HCT116 (cell line): ENCODE measurements at regions not wholly inside any gene's neighbourhood (a gene's known extent, or its start where the extent isn't known, plus 50 kb on each side); places are given as distances from the start of the nearest gene placed in this dataset.

Experiments used
- ATAC-seq: fragments of 200-7000 bp; cut with Tn5 transposase; 2 replicates; pipeline ENCODE4 v1.9.1; 2020; ENCODE audit warnings: mild to moderate bottlenecking, moderate library complexity
- BruUV-seq: library from RNA; stranded (reverse); fragments of 400-500 nt; replicated peaks from 2 replicates; lab custom pipeline; 2021; lab: Mats Ljungman, UMichigan
- CTCF ChIA-PET: fragments of 300-600 bp; sonication (Branson Sonifier 250); formaldehyde crosslinking; loops from one replicate; lab custom pipeline; 2021; ENCODE audit warnings: antibody characterized with exemption; lab: Charles Lee
- POLR2A ChIA-PET: fragments of 300-600, 350-600 bp; sonication (Branson Sonifier 250); formaldehyde crosslinking; loops from one replicate; lab custom pipeline; 2021; ENCODE audit warnings: antibody characterized with exemption; lab: Charles Lee
- RAD21 ChIA-PET, 2 experiments: fragments of 300-600 bp; sonication (Branson Sonifier 250); formaldehyde crosslinking; loops; one replicate each; lab custom pipeline; 2023; ENCODE audit warnings: low total read pairs in 2 of 2; ENCODE audit not compliant: uncharacterized antibody in 2 of 2, unreplicated experiment in 2 of 2, low non-redundant PET in 1 of 2; lab: Charles Lee
- DNase-seq: peaks from one replicate; pipeline ENCODE4 v3.0.0-alpha.2; 2010; ENCODE audit warnings: low read depth, low spot score
- H2AFZ ChIP-seq: fragments of 200-600 bp; shearing (Covaris generic), sonication (generic); 2 replicates; pipeline ENCODE4 v1.6.1; 2017; ENCODE audit warnings: low read depth, mixed run types, mixed read lengths, antibody characterized with exemption, low read length; ENCODE audit not compliant: poor library complexity, severe bottlenecking
- H3K27ac ChIP-seq: 2 replicates; pipeline ENCODE4 v1.5.1; 2012; ENCODE audit warnings: low read depth, low read length
- H3K27me3 ChIP-seq: fragments of 200-600 bp; sonication (generic); 2 replicates; pipeline ENCODE4 v1.6.1; 2016; ENCODE audit warnings: mixed run types, low read length, mixed read lengths; ENCODE audit not compliant: insufficient read depth
- H3K36me3 ChIP-seq, 2 experiments: fragments of 200-500 bp in 1 of 2; fragments of 200-600 bp in 1 of 2; sonication (Bioruptor generic) in 1 of 2; sonication (generic) in 1 of 2; 2 replicates each; pipeline versions ENCODE4 v1.5.1 to v1.6.1; 2014 to 2016; ENCODE audit warnings: low read length in 2 of 2, inconsistent platforms in 1 of 2, mixed read lengths in 1 of 2, mixed run types in 1 of 2; ENCODE audit not compliant: insufficient read depth in 2 of 2, control insufficient read depth in 1 of 2
- H3K4me1 ChIP-seq, 2 experiments: fragments of 200-600 bp in 1 of 2; sonication (generic) in 1 of 2; 2 replicates each; pipeline versions ENCODE4 v1.5.1 to v1.6.1; 2012 to 2017; ENCODE audit warnings: low read length in 2 of 2, inconsistent platforms in 1 of 2, mild to moderate bottlenecking in 1 of 2, mixed read lengths in 1 of 2, mixed run types in 1 of 2, moderate library complexity in 1 of 2; ENCODE audit not compliant: insufficient read depth in 2 of 2, control insufficient read depth in 1 of 2
- H3K4me2 ChIP-seq: fragments of 200-600 bp; sonication (generic); 2 replicates; pipeline ENCODE4 v1.6.1; 2017; ENCODE audit warnings: mixed run types, low read length, mixed read lengths
- H3K4me3 ChIP-seq, 2 experiments: fragments of 200-600 bp in 1 of 2; sonication (generic) in 1 of 2; replicated peaks in 1 of 2; 2 replicates each; pipeline ENCODE4 v1.5.1; 2011 to 2016; ENCODE audit warnings: low read length in 2 of 2, control low read depth in 1 of 2, low read depth in 1 of 2, mild to moderate bottlenecking in 1 of 2, mixed read lengths in 1 of 2, mixed run types in 1 of 2
- H3K79me2 ChIP-seq: fragments of 200-600 bp; sonication (generic); 2 replicates; pipeline ENCODE4 v1.6.1; 2017; ENCODE audit warnings: mild to moderate bottlenecking, mixed run types, low read length, moderate library complexity, mixed read lengths; ENCODE audit not compliant: insufficient read depth
- H3K9ac ChIP-seq: fragments of 200-600 bp; sonication (generic); 2 replicates; pipeline ENCODE4 v1.6.1; 2016; ENCODE audit warnings: low read length, mixed read lengths
- H3K9me2 ChIP-seq: fragments of 200-600 bp; sonication (generic), shearing (Covaris generic); 2 replicates; pipeline ENCODE4 v1.6.1; 2017; ENCODE audit warnings: mixed run types, mild to moderate bottlenecking, moderate library complexity; ENCODE audit not compliant: insufficient read depth
- H3K9me3 ChIP-seq, 2 experiments: fragments of 200-500 bp in 1 of 2; fragments of 200-600 bp in 1 of 2; sonication (Bioruptor generic) in 1 of 2; sonication (generic) in 1 of 2; 2 replicates each; pipeline ENCODE4 v1.6.1; 2014 to 2017; ENCODE audit warnings: low read length in 2 of 2, mixed read lengths in 2 of 2, inconsistent platforms in 1 of 2, low read depth in 1 of 2, mild to moderate bottlenecking in 1 of 2, mixed run types in 1 of 2, moderate library complexity in 1 of 2; ENCODE audit not compliant: control insufficient read depth in 1 of 2, insufficient read depth in 1 of 2
- H4K20me1 ChIP-seq: fragments of 200-600 bp; sonication (generic), shearing (Covaris generic); 2 replicates; pipeline ENCODE4 v1.6.1; 2017; ENCODE audit warnings: mixed run types, mild to moderate bottlenecking, moderate library complexity; ENCODE audit not compliant: insufficient read depth
- CBX3 ChIP-seq: IDR thresholded peaks from 2 replicates; pipeline ENCODE4 v1.6.1; 2012; ENCODE audit warnings: low read depth
- CEBPB ChIP-seq: IDR thresholded peaks from 2 replicates; pipeline ENCODE4 v1.6.1; 2012; ENCODE audit warnings: low read depth
- EGR1 ChIP-seq: IDR thresholded peaks from 2 replicates; pipeline ENCODE4 v1.6.1; 2012; ENCODE audit warnings: low read depth
- EZH2phosphoT487 ChIP-seq: fragments of 200-600 bp; IDR thresholded peaks from 2 replicates; pipeline ENCODE4 v1.6.1; 2018; ENCODE audit warnings: antibody characterized with exemption, borderline replicate concordance
- FOSL1 ChIP-seq: IDR thresholded peaks from 2 replicates; pipeline ENCODE4 v1.6.1; 2012; ENCODE audit warnings: low read depth
- JUND ChIP-seq: IDR thresholded peaks from 2 replicates; pipeline ENCODE4 v1.6.1; 2012
- SRF ChIP-seq: IDR thresholded peaks from 2 replicates; pipeline ENCODE4 v1.6.1; 2012; ENCODE audit warnings: low read depth
- TCF7L2 ChIP-seq: IDR thresholded peaks from 2 replicates; pipeline ENCODE4 v1.7.0; 2011; ENCODE audit warnings: borderline replicate concordance, inconsistent platforms; ENCODE audit not compliant: insufficient read depth, insufficient read length; ENCODE audit errors: extremely low read depth
- YY1 ChIP-seq: IDR thresholded peaks from 2 replicates; pipeline ENCODE4 v1.6.1; 2011; ENCODE audit warnings: low read length, low read depth, moderate library complexity, mild to moderate bottlenecking; ENCODE audit not compliant: insufficient replicate concordance; ENCODE audit errors: extremely low read depth
- ZFX ChIP-seq: fragments of 450-650 bp; IDR thresholded peaks from 2 replicates; pipeline ENCODE4 v1.6.1; 2017
- intact Hi-C: fragments of 100-400 bp; cut with micrococcal nuclease; formaldehyde crosslinking; loops from 2 replicates; pipeline ENCODE4 v1.10.0; 2022
- TF ChIP-seq, protein P1 (sequence below), 3 experiments: fragments of 200-600 bp in 1 of 3; sonication (generic) in 1 of 3; IDR thresholded peaks in 2 of 3; conservative IDR thresholded peaks in 1 of 3; 2 replicates each; pipeline ENCODE4 v1.5.1; 2012 to 2017; ENCODE audit warnings: low read depth in 2 of 3, low read length in 2 of 3, antibody characterized with exemption in 1 of 3, borderline replicate concordance in 1 of 3, control low read depth in 1 of 3, mild to moderate bottlenecking in 1 of 3, mixed read lengths in 1 of 3, mixed run types in 1 of 3, moderate library complexity in 1 of 3; ENCODE audit not compliant: insufficient read depth in 1 of 3
- TF ChIP-seq, protein P2 (sequence below): IDR thresholded peaks from 2 replicates; pipeline ENCODE4 v1.6.1; 2011; ENCODE audit warnings: mild to moderate bottlenecking, low read length, moderate library complexity; ENCODE audit not compliant: insufficient replicate concordance; ENCODE audit errors: extremely low read depth
- TF ChIP-seq, protein P3 (sequence below): IDR thresholded peaks from 2 replicates; pipeline ENCODE4 v1.6.1; 2012
- TF ChIP-seq, protein P4 (sequence below): IDR thresholded peaks from 2 replicates; pipeline ENCODE4 v1.6.1; 2012

DNA sequence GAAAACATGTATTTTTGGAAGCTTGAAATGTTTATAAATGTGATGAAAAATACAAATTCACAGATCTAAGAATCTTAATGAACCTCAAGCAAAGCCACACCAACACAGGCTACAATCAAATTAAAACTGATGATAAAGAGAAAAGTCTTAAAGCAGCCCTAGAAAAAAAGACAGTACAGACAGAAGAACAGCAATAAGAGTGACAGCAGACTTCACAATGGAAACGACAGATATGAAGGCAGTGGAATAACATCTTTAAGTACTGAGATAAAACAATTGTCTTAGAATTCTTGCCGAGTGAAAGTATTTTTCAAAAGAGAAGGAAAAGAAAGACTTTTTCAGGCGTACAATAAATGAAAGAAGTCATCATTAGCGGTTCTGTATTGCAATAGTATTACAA is 423.6 kb upstream of the LCORL start:
- H3K9me3 ChIP-seq: 0 out of 4 replicates have a peak, but pooled peaks cover 0 to 3% of the 10 kb centered on the region in 2 experiments
- no peak overlapping the region for H2AFZ ChIP-seq
- no peak overlapping the region for H3K9ac ChIP-seq
- intact Hi-C loops: no loop called here
- no peak overlapping the region for H3K27ac ChIP-seq
- no peaks in the 10 kb centered on the region for H3K36me3 ChIP-seq
- no peaks in the 10 kb centered on the region for H3K4me1 ChIP-seq
- H4K20me1 ChIP-seq: no peaks in the 10 kb centered on the region
- H3K4me2 ChIP-seq: no peak overlapping the region
- ATAC-seq (no peak), DNase-seq (no peak)
- H3K4me3 ChIP-seq: no peak overlapping the region
- no peak for TF ChIP-seq JUND
- no TSS peak for BruUV-seq
- H3K9me2 ChIP-seq: no peaks in the 10 kb centered on the region
- no peaks in the 10 kb centered on the region for H3K79me2 ChIP-seq
- RAD21 ChIA-PET: no interaction called here
- CTCF ChIA-PET: no interaction called here
- no peaks in the 10 kb centered on the region for H3K27me3 ChIP-seq
- POLR2A ChIA-PET: no interaction called here

DNA sequence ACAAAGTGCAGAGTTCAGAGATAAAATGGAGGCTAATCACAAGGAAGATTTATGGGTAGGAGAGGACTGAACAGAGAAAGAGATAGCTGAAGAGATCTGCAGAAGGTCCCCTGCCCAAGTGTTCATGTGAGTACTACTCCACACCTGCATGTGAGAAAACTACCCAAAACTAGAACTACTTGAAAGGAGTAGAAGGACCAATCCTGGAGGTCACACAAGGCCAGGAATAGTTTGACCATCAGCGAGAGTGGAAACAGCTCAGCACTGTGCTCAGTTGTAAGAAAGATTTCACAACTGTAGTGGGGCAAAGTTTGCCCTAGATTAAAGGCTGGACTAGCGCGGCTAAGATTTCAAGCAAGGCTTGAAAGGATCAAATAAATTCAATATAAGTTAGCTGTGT is 422.7 kb upstream of the LCORL start:
- H3K4me3 ChIP-seq: no peak overlapping the region
- no peaks in the 10 kb centered on the region for H3K79me2 ChIP-seq
- intact Hi-C loops: no loop called here
- no peak for TF ChIP-seq FOSL1
- TF ChIP-seq EGR1: no peak
- TF ChIP-seq ZFX: no peak
- no peak for TF ChIP-seq CBX3
- TF ChIP-seq TCF7L2: no peak
- no peak for TF ChIP-seq SRF
- TF ChIP-seq CEBPB: no peak
- TF ChIP-seq, protein P1, sequence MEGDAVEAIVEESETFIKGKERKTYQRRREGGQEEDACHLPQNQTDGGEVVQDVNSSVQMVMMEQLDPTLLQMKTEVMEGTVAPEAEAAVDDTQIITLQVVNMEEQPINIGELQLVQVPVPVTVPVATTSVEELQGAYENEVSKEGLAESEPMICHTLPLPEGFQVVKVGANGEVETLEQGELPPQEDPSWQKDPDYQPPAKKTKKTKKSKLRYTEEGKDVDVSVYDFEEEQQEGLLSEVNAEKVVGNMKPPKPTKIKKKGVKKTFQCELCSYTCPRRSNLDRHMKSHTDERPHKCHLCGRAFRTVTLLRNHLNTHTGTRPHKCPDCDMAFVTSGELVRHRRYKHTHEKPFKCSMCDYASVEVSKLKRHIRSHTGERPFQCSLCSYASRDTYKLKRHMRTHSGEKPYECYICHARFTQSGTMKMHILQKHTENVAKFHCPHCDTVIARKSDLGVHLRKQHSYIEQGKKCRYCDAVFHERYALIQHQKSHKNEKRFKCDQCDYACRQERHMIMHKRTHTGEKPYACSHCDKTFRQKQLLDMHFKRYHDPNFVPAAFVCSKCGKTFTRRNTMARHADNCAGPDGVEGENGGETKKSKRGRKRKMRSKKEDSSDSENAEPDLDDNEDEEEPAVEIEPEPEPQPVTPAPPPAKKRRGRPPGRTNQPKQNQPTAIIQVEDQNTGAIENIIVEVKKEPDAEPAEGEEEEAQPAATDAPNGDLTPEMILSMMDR (IDR thresholded peaks at IDR 0.05 in 2 of 3, conservative IDR thresholded peaks at IDR 0.05 in 1 of 3; ENCODE audit: borderline replicate concordance in 1 of 3, insufficient read depth in 1 of 3, low read depth in 2 of 3, low read length in 2 of 3): no peak
- TF ChIP-seq, protein P2, sequence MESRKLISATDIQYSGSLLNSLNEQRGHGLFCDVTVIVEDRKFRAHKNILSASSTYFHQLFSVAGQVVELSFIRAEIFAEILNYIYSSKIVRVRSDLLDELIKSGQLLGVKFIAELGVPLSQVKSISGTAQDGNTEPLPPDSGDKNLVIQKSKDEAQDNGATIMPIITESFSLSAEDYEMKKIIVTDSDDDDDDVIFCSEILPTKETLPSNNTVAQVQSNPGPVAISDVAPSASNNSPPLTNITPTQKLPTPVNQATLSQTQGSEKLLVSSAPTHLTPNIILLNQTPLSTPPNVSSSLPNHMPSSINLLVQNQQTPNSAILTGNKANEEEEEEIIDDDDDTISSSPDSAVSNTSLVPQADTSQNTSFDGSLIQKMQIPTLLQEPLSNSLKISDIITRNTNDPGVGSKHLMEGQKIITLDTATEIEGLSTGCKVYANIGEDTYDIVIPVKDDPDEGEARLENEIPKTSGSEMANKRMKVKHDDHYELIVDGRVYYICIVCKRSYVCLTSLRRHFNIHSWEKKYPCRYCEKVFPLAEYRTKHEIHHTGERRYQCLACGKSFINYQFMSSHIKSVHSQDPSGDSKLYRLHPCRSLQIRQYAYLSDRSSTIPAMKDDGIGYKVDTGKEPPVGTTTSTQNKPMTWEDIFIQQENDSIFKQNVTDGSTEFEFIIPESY: no peak
- no peak for TF ChIP-seq EZH2phosphoT487
- TF ChIP-seq, protein P3, sequence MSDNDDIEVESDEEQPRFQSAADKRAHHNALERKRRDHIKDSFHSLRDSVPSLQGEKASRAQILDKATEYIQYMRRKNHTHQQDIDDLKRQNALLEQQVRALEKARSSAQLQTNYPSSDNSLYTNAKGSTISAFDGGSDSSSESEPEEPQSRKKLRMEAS: no peak
- no peak for TF ChIP-seq YY1
- TF ChIP-seq, protein P4, sequence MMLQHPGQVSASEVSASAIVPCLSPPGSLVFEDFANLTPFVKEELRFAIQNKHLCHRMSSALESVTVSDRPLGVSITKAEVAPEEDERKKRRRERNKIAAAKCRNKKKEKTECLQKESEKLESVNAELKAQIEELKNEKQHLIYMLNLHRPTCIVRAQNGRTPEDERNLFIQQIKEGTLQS: no peak
- ChIA-PET POLR2A (no interaction called here), CTCF (no interaction called here), RAD21 (no interaction called here)
- no TSS peak for BruUV-seq
- no peak for ATAC-seq
- H4K20me1 ChIP-seq: no peaks in the 10 kb centered on the region
- H3K4me1 ChIP-seq: no peaks in the 10 kb centered on the region
- no peaks in the 10 kb centered on the region for H3K9me2 ChIP-seq
- H3K9me3 ChIP-seq: 0 out of 4 replicates have a peak, but pooled peaks cover 0 to 3% of the 10 kb centered on the region in 2 experiments
- no peaks in the 10 kb centered on the region for H3K36me3 ChIP-seq
- no peak overlapping the region for H3K4me2 ChIP-seq
- no peaks in the 10 kb centered on the region for H3K27me3 ChIP-seq
- no peak overlapping the region for H3K9ac ChIP-seq
- no peak overlapping the region for H2AFZ ChIP-seq
- no peak for DNase-seq
- no peak overlapping the region for H3K27ac ChIP-seq
